OCI-LY1 (cell line): ENCODE measurements at regions not wholly inside any gene's neighbourhood (a gene's known extent, or its start where the extent isn't known, plus 50 kb on each side); places are given as distances from the start of the nearest gene placed in this dataset.

Experiments used
- CTCF ChIP-seq: fragments of 200-600 bp; sonication (generic), shearing (Covaris generic); IDR thresholded peaks from 2 replicates; pipeline ENCODE4 v1.5.1; 2017; ENCODE audit warnings: mild to moderate bottlenecking, antibody characterized with exemption, low read length, moderate library complexity, mixed read lengths
- EZH2 ChIP-seq: fragments of 200-600 bp; sonication (generic), shearing (Covaris generic); IDR thresholded peaks from 2 replicates; pipeline ENCODE4 v1.8.0; 2017; ENCODE audit warnings: borderline replicate concordance, mixed run types, mild to moderate bottlenecking, antibody characterized with exemption, low read length, moderate library complexity, mixed read lengths

GRCh38 chrX:68936126-68936525, 107.3 kb downstream of the EFNB1 start:
- TF ChIP-seq CTCF (no peak), EZH2 (no peak)
